ENCODE measurements at regions not wholly inside any gene's neighbourhood (a gene's known extent, or its start where the extent isn't known, plus 50 kb on each side); places are given as distances from the start of the nearest gene placed in this dataset.

GRCh38 chr6:112488238-112488637 lies 141.1 kb downstream of the RFPL4B start:
- TF ChIP-seq, protein P1, sequence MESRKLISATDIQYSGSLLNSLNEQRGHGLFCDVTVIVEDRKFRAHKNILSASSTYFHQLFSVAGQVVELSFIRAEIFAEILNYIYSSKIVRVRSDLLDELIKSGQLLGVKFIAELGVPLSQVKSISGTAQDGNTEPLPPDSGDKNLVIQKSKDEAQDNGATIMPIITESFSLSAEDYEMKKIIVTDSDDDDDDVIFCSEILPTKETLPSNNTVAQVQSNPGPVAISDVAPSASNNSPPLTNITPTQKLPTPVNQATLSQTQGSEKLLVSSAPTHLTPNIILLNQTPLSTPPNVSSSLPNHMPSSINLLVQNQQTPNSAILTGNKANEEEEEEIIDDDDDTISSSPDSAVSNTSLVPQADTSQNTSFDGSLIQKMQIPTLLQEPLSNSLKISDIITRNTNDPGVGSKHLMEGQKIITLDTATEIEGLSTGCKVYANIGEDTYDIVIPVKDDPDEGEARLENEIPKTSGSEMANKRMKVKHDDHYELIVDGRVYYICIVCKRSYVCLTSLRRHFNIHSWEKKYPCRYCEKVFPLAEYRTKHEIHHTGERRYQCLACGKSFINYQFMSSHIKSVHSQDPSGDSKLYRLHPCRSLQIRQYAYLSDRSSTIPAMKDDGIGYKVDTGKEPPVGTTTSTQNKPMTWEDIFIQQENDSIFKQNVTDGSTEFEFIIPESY (IDR thresholded peaks at IDR 0.05), result no peak
- TF ChIP-seq, protein P2, sequence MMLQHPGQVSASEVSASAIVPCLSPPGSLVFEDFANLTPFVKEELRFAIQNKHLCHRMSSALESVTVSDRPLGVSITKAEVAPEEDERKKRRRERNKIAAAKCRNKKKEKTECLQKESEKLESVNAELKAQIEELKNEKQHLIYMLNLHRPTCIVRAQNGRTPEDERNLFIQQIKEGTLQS (IDR thresholded peaks at IDR 0.05), result no peak
- TF ChIP-seq YY1 (IDR thresholded peaks at IDR 0.05), result no peak
- no peak for TF ChIP-seq FOXA1 (IDR thresholded peaks at IDR 0.05)
- TF ChIP-seq, protein P3, sequence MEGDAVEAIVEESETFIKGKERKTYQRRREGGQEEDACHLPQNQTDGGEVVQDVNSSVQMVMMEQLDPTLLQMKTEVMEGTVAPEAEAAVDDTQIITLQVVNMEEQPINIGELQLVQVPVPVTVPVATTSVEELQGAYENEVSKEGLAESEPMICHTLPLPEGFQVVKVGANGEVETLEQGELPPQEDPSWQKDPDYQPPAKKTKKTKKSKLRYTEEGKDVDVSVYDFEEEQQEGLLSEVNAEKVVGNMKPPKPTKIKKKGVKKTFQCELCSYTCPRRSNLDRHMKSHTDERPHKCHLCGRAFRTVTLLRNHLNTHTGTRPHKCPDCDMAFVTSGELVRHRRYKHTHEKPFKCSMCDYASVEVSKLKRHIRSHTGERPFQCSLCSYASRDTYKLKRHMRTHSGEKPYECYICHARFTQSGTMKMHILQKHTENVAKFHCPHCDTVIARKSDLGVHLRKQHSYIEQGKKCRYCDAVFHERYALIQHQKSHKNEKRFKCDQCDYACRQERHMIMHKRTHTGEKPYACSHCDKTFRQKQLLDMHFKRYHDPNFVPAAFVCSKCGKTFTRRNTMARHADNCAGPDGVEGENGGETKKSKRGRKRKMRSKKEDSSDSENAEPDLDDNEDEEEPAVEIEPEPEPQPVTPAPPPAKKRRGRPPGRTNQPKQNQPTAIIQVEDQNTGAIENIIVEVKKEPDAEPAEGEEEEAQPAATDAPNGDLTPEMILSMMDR (IDR thresholded peaks at IDR 0.05; ENCODE audit: low read depth, low read length, missing input control), result no peak
- TF ChIP-seq, protein P4, sequence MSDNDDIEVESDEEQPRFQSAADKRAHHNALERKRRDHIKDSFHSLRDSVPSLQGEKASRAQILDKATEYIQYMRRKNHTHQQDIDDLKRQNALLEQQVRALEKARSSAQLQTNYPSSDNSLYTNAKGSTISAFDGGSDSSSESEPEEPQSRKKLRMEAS (IDR thresholded peaks at IDR 0.05), result no peak
